GM19035 (cell line): ENCODE measurements at regions not wholly inside any gene's neighbourhood (a gene's known extent, or its start where the extent isn't known, plus 50 kb on each side); places are given as distances from the start of the nearest gene placed in this dataset.

Source experiments
- ATAC-seq: cut with Tn5 transposase; IDR thresholded peaks from one replicate; pipeline ENCODE4 v1.9.1; 2021; ENCODE audit not compliant: unreplicated experiment

DNA sequence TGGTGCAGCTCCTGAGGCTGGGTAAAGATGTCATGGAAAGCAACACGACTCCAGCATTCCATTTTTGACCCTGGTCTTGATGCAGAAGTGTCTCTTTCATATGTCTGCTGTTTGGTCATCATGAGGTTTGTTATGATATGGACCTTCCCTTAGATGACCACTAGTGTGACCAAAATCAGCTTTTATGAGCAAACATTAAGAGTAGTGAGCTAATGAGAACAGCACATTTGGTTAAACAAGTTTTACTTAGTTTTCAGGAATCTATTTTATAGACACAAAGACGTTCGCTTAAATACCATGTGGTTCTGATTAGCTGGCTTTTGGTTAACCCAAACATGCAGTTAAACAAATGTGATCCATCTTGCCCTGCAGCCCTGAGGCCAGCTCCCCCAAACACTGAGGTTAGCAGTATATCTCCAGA lies 56.7 kb upstream of the ACTBL2 start:
- no peak for ATAC-seq

DNA sequence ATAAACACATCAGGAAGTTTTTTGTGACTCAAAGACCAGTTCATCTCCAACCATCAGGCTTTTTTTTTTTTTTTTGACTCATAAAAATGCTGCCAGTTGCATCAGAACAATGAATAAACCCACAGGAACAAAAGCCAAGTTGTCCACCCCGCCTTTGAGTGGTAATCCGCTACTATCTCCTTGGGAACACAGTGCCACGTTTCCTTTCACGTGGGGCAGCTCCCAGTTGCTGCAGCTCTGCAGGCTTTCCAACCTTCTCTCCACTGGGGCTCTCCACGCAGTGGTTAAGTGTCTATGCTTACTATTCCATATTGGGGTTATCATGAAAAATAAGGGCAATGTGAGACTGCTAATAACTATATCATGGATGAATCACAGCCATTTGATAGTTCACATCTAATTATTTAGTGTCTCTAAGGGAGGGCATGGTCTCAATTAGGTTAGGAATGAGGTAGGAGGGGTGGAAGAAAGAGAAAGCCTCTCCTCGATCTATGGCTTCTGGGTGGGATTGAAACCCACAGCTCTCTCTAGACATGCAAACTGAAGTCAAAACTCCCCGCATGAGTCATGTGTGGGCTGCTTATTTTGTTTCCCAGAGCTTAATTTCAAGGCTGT lies 55.8 kb upstream of the ACTBL2 start:
- no peak for ATAC-seq

DNA sequence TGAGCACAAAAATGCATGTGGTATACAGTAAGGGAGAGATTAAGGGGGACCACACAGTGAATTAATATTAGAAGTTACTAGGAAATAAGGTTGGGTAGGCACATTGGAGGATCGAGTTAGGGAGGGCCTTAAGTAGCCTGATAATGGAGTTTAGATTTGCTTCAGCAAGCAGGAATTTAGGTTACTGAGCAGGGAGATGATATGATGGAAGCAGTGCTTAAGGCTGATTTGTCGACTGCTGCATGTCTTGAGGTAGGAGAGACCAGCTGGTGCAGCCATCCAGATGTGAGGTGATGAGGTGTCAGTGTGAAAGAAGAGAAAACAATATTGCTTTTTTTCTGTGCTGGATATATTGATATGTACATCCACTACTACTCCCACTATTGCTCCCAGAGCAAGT lies 55.2 kb upstream of the ACTBL2 start:
- ATAC-seq: no peak

DNA sequence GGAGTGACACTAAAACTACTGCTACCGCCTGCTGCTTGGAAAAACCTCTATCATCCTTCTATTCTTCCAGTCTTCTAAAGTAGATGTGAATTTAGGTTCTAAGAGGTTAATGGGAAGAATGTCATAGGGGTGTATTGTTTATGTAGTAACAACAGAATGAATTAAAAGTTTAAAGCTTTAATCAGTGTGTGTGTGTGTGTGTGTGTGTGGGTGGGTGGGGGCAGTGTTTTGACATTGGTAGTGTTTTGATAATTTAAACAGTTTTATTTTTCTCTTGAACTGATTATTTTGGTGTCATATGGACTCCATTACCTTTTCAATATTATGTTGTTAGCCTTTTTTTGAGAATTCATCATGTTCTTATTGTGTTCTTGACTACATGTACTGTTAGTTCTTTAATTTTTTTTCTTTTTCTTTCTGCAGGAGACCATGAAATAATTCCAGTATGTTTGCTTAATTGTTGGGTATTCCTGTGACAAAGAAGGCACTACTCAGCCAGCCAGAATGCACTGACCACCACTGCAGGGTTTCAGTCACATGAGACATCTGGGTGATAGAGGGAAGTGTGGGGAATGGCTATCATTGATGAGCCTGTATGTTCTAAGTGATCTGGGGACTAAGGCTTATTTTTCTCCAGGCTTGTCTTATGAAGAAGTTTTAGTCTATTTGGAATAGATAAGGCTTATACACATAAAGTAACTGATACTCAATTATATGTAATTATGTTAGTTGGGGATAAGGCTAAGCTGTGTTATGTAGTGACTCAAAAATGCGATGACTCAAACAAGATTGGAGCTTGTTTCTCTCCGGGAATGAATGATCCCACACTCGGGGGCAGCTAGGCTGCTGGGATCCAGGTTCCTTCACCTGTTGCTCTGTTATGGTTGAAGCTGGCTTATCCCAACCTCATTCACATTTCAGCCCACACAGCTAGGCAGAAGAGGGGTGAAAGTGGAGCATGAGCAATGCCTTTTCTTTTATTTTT lies 50.2 kb upstream of the ACTBL2 start:
- no peak for ATAC-seq
